Activated CD4-positive, alpha-beta memory T cell treated with anti-CD3 and anti-CD28 coated beads, Interleukin-2, amount 10 ng/mL, durations not matched to agents 7 days and 5 days (primary cell): ENCODE measurements at regions not wholly inside any gene's neighbourhood (a gene's known extent, or its start where the extent isn't known, plus 50 kb on each side); places are given as distances from the start of the nearest gene placed in this dataset.
"Not testable (repeated sequence)": the region's sequence is repeated elsewhere in the genome, so short reads cannot be mapped to it uniquely, and the experiment has no call there.

Source experiments
- CTCF ChIA-PET: fragments of 350-600 bp; sonication (Branson Sonifier 250); formaldehyde crosslinking; loops from one replicate; lab custom pipeline; 2021; ENCODE audit warnings: antibody characterized with exemption, inconsistent platforms; lab: Charles Lee
- POLR2A ChIA-PET: fragments of 350-600 bp; sonication (Branson Sonifier 250); formaldehyde crosslinking; loops from one replicate; lab custom pipeline; 2021; ENCODE audit warnings: antibody characterized with exemption; lab: Charles Lee
- DNase-seq: peaks from one replicate; pipeline ENCODE4 v3.0.0-alpha.2; 2020
- H3K27ac Mint-ChIP-seq: one replicate; pipeline ENCODE4 v1.8.0; 2021; ENCODE audit warnings: mild to moderate bottlenecking, mixed read lengths
- H3K27me3 Mint-ChIP-seq: one replicate; pipeline ENCODE4 v1.8.0; 2021; ENCODE audit warnings: mixed read lengths
- H3K36me3 Mint-ChIP-seq: one replicate; pipeline ENCODE4 v1.8.0; 2021; ENCODE audit warnings: low read depth, mixed read lengths
- H3K4me1 Mint-ChIP-seq: one replicate; pipeline ENCODE4 v1.8.0; 2021; ENCODE audit warnings: mixed read lengths
- H3K4me3 Mint-ChIP-seq: one replicate; pipeline ENCODE4 v1.8.0; 2021; ENCODE audit warnings: mild to moderate bottlenecking, mixed read lengths
- H3K9me3 Mint-ChIP-seq: one replicate; pipeline ENCODE4 v1.8.0; 2021; ENCODE audit warnings: mixed read lengths

DNA sequence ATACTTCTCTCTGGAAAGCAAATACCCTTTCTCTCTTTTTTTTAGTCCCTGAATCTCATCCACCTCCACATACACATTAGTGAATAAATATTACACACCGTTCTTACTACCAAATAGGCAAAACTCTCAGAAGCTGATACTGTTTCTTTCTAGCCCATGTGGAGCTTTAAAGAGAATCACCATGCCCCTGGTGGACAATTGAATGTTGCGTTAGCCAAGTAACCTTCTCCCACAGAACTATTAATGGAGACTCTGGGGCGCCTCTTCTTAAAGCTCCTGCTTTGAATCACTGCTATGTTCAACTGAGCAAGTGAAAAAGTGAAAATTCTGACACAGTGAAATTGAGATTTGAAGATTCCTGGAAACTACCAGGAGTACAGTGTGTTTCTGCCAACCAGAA lies 522.8 kb upstream of the CDH7 start:
- no peak overlapping the region for H3K27ac Mint-ChIP-seq
- peaks cover 16% of the 10 kb centered on the region for H3K9me3 Mint-ChIP-seq
- H3K4me1 Mint-ChIP-seq, result no peaks in the 10 kb centered on the region
- no peak overlapping the region for H3K4me3 Mint-ChIP-seq
- no peak for DNase-seq
- CTCF ChIA-PET, result no interaction called here
- H3K36me3 Mint-ChIP-seq, result no peaks in the 10 kb centered on the region
- no peaks in the 10 kb centered on the region for H3K27me3 Mint-ChIP-seq
- POLR2A ChIA-PET, result no interaction called here

DNA sequence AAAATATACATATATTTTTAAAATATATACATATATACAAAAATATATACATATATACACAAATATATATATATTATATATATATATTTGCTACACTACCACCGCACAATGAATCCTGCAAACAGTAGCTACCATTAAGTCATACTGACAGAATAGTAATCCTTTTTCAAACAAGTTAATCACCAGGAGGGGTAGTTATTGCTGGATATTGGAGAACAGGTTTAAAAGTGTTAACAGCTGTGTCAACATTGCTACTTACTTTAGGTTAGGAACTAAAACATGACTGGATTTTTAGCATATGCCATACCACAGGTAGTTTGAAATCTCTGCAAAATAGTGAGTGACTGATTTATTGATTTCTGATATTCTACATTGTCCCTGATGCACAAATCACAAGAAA lies 529.1 kb upstream of the CDH7 start:
- ChIA-PET CTCF (no interaction called here), POLR2A (no interaction called here)
- no peak for DNase-seq
- peaks cover 14% of the 10 kb centered on the region for H3K9me3 Mint-ChIP-seq
- H3K27ac Mint-ChIP-seq, result no peak overlapping the region
- no peaks in the 10 kb centered on the region for H3K4me1 Mint-ChIP-seq
- H3K36me3 Mint-ChIP-seq, result no peaks in the 10 kb centered on the region
- no peak overlapping the region for H3K4me3 Mint-ChIP-seq
- H3K27me3 Mint-ChIP-seq, result no peaks in the 10 kb centered on the region

DNA sequence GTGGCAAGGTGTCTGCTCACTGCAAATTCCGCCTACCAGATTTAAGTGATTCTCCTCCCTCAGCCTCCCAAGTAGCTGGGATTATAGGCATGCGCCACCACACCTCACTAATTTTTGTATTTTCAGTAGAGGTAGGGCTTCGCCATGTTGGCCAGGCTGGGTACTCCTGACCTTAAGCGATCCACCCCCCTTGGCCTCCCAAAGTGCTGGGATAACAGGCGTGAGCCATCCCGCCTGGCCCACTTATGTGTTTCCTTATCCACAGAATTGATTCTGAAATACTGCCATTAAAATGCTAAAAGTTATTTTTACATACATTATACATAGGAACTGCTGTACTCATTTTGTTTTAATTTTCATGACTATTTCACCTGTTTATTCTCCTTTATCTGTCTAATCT lies 529.7 kb upstream of the CDH7 start:
- Mint-ChIP-seq H3K36me3 (no peaks in the 10 kb centered on the region), H3K4me3 (no peak overlapping the region), H3K4me1 (no peaks in the 10 kb centered on the region), H3K27me3 (no peaks in the 10 kb centered on the region), H3K9me3 (peaks cover 13% of the 10 kb centered on the region), H3K27ac (no peak overlapping the region)
- DNase-seq, result no peak
- ChIA-PET POLR2A (no interaction called here), CTCF (no interaction called here)

DNA sequence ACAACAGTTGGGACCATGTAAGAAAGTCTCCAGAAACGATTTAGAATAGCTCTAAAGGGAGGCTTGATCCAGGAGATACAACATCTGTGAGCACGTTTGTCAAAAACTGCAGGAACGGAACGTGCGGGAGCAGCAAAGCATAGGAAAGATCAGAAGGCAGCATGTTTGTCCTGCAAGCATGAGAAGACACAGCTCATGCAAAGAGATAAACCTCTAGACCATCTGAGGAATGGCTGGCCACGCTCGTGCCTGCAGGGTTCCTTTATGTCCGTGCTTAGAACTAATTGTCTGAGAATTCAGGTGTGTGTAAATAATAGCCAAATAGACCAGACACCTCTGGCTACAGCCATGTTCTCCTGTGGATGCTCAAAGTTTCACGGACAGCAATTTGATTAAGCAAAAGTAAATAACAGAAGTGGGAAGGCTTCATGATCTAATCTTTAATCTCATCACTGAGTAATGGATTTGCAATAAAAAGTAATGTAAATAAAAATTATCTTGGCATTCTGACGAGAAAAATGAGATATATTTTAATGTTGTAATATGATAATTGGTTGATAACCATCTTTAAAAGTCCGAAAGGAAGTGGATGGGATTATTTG lies 534.8 kb upstream of the CDH7 start:
- CTCF ChIA-PET, result no interaction called here
- Mint-ChIP-seq H3K27me3 (no peaks in the 10 kb centered on the region), H3K4me1 (no peaks in the 10 kb centered on the region), H3K4me3 (no peak overlapping the region), H3K36me3 (no peaks in the 10 kb centered on the region), H3K27ac (no peak overlapping the region), H3K9me3 (peaks cover 14% of the 10 kb centered on the region)
- POLR2A ChIA-PET, result no interaction called here
- DNase-seq, result no peak

DNA sequence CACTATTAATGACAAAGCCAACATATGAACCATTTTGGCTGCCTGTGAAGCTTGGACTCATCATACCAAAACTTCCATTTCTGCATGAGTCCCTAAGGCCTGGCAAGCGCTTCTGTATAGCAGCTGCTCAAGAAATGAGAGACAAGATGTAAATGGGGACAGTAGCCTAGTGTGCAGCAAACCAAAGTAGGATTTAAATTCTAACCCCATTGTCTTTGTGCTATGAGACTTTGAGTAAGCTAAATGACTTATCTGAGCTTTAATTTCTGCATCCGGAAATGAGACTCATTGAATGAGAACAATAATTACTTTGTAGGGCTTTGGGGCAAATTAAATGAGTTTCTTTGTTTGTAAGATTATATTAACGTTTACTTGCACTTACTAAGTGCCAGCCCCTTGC lies 536.4 kb upstream of the CDH7 start:
- H3K27ac Mint-ChIP-seq, result no peak overlapping the region
- ChIA-PET CTCF (no interaction called here), POLR2A (no interaction called here)
- H3K27me3 Mint-ChIP-seq, result no peaks in the 10 kb centered on the region
- H3K4me1 Mint-ChIP-seq, result no peaks in the 10 kb centered on the region
- H3K36me3 Mint-ChIP-seq, result no peaks in the 10 kb centered on the region
- DNase-seq, result no peak
- H3K4me3 Mint-ChIP-seq, result no peak overlapping the region
- peaks cover 16% of the 10 kb centered on the region for H3K9me3 Mint-ChIP-seq

DNA sequence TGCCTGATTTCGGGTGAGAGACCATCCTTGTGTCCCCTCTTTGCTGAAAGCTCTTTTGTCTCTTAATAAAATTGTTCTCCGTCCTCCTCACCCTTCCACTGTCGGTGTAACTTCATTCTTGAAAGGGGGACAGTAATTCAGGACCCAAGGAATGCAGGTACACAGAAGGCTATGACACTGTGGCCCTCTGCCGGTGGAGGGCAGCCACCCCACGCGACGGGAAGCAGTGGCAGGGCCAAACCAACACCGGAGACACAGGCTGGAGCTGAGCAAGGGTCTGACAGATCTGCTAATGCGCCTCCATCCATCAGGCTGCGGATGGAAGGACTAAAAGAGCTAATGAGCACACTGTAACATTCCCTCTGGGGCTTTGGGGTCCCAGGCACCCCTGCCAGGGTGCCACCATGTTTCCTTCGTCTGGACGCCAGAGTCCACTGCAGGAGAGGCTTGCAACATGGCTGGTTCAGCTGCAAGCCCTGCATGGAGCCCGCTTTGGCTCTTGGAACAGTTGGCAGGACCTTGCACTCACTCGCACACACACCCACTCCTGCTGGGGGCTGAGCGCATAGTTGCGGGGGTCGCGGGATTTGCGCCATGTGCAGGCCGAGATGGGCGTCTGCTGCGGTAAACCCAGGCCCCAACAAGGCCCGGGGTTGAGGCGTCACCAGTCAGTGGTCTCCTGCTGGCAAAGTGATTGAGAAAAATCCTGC lies 544.1 kb upstream of the CDH7 start:
- Mint-ChIP-seq H3K27me3 (no peaks in the 10 kb centered on the region), H3K4me1 (no peaks in the 10 kb centered on the region), H3K27ac (no peak overlapping the region), H3K36me3 (no peaks in the 10 kb centered on the region), H3K9me3 (peaks cover 7% of the 10 kb centered on the region), H3K4me3 (no peak overlapping the region)
- POLR2A ChIA-PET, result no interaction called here
- CTCF ChIA-PET, result no interaction called here
- DNase-seq, result no peak

DNA sequence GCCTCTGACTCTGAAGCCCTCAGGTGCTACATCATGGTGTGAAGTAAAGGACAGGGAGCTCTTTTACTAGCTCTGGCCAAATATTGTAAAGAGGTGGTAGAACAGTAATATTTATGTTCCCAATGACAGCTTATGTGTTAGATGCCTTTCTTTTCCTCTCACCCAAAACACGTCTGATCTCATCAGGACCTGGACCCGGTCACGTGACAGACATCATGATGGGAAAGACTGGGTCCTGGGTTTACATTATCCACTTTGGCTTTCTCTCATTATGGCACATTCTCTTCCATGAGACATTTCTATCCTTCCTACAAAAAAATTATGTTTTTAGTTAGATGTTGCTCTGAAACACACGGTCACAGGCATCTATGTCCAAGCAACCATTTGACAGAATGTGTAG lies 548.7 kb upstream of the CDH7 start:
- POLR2A ChIA-PET, result no interaction called here
- CTCF ChIA-PET, result no interaction called here
- Mint-ChIP-seq H3K27me3 (no peaks in the 10 kb centered on the region), H3K27ac (no peak overlapping the region), H3K9me3 (peaks cover 7% of the 10 kb centered on the region), H3K4me3 (no peak overlapping the region), H3K4me1 (no peaks in the 10 kb centered on the region), H3K36me3 (no peaks in the 10 kb centered on the region)
- no peak for DNase-seq

DNA sequence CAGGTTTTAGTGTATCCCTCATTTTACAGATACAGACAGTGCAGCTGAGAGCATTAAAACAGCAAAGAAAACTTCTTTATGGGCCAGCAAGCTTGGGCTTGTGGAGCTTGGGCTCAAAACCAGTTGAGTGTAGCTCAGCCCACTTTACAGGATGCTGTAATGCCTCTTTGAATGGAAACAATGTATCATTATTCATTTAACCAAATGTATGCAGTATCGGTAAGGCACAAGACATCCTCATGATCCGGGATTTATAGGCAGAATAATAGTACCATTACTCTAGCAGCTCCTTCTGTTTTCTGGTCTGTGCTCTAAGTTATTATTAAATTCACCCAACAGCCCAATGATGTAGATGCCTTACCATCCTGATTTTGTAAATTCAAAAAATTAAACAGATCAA lies 575.1 kb upstream of the CDH7 start:
- ChIA-PET CTCF (interaction anchor here (0.6 kb wide), 1 partner anchor 181 kb away, joined by 5 read pairs; no protein-coding TSS in a partner anchor), POLR2A (no interaction called here)
- H3K4me1 Mint-ChIP-seq, result no peaks in the 10 kb centered on the region
- no peak overlapping the region for H3K4me3 Mint-ChIP-seq
- DNase-seq, result no peak
- peaks cover 9% of the 10 kb centered on the region for H3K9me3 Mint-ChIP-seq
- no peak overlapping the region for H3K27ac Mint-ChIP-seq
- no peaks in the 10 kb centered on the region for H3K36me3 Mint-ChIP-seq
- H3K27me3 Mint-ChIP-seq, result no peaks in the 10 kb centered on the region

DNA sequence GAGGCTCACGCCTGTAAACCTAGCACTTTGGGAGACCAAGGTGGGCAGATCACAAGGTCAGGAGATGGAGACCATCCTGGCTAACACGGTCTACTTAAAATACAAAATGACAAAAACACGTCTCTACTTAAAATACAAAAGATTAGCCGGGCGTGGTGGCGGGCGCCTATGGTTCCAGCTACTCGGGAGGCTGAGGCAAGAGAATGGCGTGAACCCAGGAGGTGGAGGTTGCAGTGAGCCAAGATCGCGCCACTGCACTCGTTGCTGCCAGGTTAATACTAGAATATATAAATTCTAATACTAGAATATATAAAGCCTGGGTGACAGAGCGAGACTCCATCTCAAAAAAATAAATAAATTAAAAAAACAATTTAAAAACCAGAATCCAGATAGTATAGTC lies 588.7 kb upstream of the CDH7 start:
- H3K27me3 Mint-ChIP-seq, CTCF ChIA-PET, H3K36me3 Mint-ChIP-seq, H3K27ac Mint-ChIP-seq, H3K4me1 Mint-ChIP-seq, POLR2A ChIA-PET, DNase-seq, H3K4me3 Mint-ChIP-seq, H3K9me3 Mint-ChIP-seq: not testable (repeated sequence)

DNA sequence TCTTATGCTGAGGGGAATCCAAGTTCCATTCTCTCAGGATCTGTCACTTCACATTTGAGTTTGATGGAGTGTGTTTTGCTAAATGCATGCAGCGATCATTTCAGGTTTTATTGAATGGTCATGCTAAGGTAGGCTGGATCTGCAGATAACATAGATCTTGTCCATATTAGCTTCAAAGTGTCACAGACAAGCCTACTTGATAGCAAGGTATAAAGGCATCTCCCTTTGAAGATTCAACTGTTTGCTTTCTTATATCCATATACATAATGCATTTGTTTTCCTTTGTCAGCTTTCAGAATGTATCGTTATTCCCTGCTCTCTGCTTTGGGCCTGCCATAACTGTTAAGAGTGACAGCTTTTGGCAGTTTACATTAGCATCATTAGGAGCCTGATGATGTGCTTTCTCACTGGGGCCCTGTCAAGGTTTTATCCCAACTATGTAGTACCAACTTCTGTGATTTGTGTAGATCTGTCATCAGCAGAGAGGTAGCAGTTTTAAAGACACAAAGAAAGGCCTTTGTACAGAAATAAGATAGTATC lies 604.3 kb upstream of the CDH7 start:
- peaks cover 13% of the 10 kb centered on the region for H3K9me3 Mint-ChIP-seq
- no peak overlapping the region for H3K27ac Mint-ChIP-seq
- H3K4me1 Mint-ChIP-seq, result no peaks in the 10 kb centered on the region
- no peaks in the 10 kb centered on the region for H3K27me3 Mint-ChIP-seq
- POLR2A ChIA-PET, result no interaction called here
- H3K4me3 Mint-ChIP-seq, result no peak overlapping the region
- CTCF ChIA-PET, result no interaction called here
- no peak for DNase-seq
- H3K36me3 Mint-ChIP-seq, result no peaks in the 10 kb centered on the region

DNA sequence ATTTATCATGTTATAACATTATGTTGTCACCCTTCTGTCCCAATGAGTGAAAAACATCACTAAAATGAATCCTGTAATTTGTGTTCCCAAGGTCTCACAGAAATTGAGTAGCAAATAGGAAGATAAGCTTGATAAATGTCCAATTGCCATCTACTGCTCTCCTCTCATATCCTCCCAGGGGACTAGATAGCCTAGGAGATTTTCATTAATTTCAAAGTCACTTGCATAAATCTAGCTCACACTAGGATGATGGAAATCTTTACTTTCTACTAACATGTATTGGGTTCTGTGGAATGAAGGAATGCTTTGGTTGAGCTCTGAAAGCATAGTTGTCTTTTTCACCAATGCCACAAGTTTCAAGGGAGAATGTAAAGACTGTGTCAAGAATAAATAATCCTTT lies 605.5 kb upstream of the CDH7 start:
- H3K27me3 Mint-ChIP-seq, result no peaks in the 10 kb centered on the region
- POLR2A ChIA-PET, result no interaction called here
- no peak overlapping the region for H3K4me3 Mint-ChIP-seq
- no peaks in the 10 kb centered on the region for H3K36me3 Mint-ChIP-seq
- peaks cover 13% of the 10 kb centered on the region for H3K9me3 Mint-ChIP-seq
- CTCF ChIA-PET, result no interaction called here
- DNase-seq, result no peak
- no peak overlapping the region for H3K27ac Mint-ChIP-seq
- H3K4me1 Mint-ChIP-seq, result no peaks in the 10 kb centered on the region

DNA sequence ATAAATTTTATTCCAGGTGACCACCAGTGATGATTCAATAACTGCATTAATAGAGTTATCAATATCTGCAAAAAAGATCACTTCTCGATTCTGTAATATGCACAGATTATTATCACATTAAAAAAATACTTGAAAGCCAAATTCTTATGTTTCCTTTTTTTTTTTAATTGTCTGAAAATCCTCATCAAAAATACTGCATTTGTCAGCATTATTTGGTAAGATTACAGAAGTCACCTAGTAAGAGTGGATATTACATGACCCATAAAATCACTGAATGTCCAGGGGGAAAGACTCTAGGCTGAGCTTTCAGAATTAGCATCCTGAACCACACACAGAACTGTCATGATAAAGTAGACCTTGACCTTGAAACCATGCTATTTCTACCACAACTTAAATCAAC lies 617.2 kb upstream of the CDH7 start:
- Mint-ChIP-seq H3K4me1 (no peaks in the 10 kb centered on the region), H3K9me3 (no peaks in the 10 kb centered on the region), H3K36me3 (no peaks in the 10 kb centered on the region), H3K27me3 (no peaks in the 10 kb centered on the region), H3K4me3 (no peak overlapping the region), H3K27ac (no peak overlapping the region)
- POLR2A ChIA-PET, result no interaction called here
- CTCF ChIA-PET, result no interaction called here
- no peak for DNase-seq

DNA sequence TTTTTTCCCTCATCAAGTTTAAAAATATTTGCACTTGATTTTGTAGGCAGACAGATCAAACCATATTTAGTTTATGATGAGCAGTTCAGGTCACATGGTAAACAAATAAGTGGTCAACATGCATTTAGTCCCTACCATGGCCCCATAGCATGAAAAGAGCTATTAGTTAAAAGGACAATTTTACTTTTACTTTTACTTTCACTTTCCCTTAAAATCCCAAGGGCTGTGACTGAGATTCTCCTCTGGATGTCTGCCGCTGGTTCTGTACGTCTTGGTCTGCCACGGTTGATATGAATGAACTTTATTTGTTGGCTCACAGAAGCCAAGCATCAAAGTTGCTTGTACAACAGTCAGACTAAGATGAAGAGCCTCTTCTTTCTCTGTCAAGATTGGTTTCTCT lies 626.2 kb upstream of the CDH7 start:
- Mint-ChIP-seq H3K4me1 (no peaks in the 10 kb centered on the region), H3K36me3 (no peaks in the 10 kb centered on the region), H3K27ac (no peak overlapping the region), H3K27me3 (no peaks in the 10 kb centered on the region), H3K4me3 (no peak overlapping the region), H3K9me3 (peaks cover 19% of the 10 kb centered on the region)
- no peak for DNase-seq
- ChIA-PET CTCF (no interaction called here), POLR2A (no interaction called here)

DNA sequence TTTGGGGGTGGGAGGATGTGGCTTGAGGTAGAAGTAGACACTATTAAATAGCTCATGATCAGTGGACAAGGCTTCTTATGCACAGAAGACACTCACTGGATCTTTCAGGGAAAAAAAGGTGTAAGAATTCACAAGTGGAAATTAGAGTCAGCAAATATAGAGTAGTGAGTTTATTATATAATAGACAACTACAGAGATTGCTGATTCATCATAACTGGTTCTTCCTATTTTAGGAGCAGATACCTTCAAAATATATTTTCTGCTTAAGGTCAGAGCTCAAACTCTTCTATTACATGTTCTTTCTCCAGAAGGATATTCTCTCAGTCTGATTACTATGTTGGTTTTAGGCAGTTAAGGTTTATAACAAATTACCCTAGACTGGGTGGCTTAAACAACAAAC lies 646.9 kb upstream of the CDH7 start:
- H3K27me3 Mint-ChIP-seq, result no peaks in the 10 kb centered on the region
- H3K4me3 Mint-ChIP-seq, result no peak overlapping the region
- no peaks in the 10 kb centered on the region for H3K36me3 Mint-ChIP-seq
- no peaks in the 10 kb centered on the region for H3K4me1 Mint-ChIP-seq
- no peak for DNase-seq
- H3K27ac Mint-ChIP-seq, result no peak overlapping the region
- H3K9me3 Mint-ChIP-seq, result peaks cover 7% of the 10 kb centered on the region
- ChIA-PET POLR2A (no interaction called here), CTCF (no interaction called here)
